Fibroblast of the aortic adventitia (primary cell): ENCODE measurements at regions not wholly inside any gene's neighbourhood (a gene's known extent, or its start where the extent isn't known, plus 50 kb on each side); places are given as distances from the start of the nearest gene placed in this dataset.

Source experiments
- DNase-seq: peaks from one replicate; pipeline ENCODE4 v3.0.0-alpha.2; 2010; ENCODE audit warnings: low read depth
- H3K4me3 ChIP-seq: 2 replicates; pipeline ENCODE4 v1.5.1; 2011; ENCODE audit warnings: low read depth, mild to moderate bottlenecking, control low read depth, low read length, moderate library complexity
- TF ChIP-seq, protein P1 (sequence below): IDR thresholded peaks from 2 replicates; pipeline ENCODE4 v1.5.1; 2011; ENCODE audit warnings: mild to moderate bottlenecking, low read length, control low read depth, inconsistent platforms; ENCODE audit not compliant: insufficient read depth

DNA sequence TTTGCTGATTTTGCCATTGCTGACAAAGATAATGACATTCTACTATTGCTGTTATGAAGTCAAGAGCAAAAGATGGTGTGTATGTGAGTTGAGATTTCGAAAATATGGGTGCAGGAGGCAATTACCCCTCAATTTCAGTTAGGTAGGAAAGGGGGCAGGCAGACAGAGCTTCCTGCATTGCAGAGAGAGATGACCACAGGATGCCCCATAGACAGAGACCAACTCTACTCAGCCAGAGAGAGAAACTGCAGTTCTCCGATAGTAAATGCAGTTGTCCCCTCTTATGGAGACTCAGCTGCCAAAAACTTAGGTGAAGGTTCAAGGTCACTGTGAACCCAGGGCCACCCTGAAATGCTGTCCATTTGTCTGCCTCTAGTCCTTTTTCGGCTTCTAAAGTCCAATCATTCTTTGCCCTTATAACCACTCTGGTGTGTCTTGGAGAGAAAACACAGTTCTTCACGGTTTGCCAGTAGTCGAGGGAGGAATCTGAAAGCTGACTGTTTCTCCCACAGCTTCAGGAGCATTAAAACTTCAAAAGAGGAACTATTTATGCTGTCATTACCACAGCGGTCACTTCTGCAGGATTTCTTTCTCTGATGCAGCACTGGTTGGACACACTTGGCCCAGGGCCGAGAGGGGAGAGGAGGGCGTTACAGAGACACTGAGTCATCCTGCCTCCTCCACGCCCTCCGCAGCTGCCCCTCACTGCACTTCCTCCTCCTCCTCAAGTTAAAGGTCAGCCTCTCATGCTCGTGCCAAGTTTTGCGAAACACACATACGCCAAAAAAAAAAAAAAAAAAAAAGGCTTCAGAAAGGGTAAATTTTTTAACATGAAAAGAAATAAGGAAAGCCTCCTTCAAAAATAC is 264.3 kb downstream of the FOXO1 start:
- TF ChIP-seq, protein P1, sequence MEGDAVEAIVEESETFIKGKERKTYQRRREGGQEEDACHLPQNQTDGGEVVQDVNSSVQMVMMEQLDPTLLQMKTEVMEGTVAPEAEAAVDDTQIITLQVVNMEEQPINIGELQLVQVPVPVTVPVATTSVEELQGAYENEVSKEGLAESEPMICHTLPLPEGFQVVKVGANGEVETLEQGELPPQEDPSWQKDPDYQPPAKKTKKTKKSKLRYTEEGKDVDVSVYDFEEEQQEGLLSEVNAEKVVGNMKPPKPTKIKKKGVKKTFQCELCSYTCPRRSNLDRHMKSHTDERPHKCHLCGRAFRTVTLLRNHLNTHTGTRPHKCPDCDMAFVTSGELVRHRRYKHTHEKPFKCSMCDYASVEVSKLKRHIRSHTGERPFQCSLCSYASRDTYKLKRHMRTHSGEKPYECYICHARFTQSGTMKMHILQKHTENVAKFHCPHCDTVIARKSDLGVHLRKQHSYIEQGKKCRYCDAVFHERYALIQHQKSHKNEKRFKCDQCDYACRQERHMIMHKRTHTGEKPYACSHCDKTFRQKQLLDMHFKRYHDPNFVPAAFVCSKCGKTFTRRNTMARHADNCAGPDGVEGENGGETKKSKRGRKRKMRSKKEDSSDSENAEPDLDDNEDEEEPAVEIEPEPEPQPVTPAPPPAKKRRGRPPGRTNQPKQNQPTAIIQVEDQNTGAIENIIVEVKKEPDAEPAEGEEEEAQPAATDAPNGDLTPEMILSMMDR = no peak
- DNase-seq = peak; percentile 96
- H3K4me3 ChIP-seq = peak overlapping the region; percentile 42

DNA sequence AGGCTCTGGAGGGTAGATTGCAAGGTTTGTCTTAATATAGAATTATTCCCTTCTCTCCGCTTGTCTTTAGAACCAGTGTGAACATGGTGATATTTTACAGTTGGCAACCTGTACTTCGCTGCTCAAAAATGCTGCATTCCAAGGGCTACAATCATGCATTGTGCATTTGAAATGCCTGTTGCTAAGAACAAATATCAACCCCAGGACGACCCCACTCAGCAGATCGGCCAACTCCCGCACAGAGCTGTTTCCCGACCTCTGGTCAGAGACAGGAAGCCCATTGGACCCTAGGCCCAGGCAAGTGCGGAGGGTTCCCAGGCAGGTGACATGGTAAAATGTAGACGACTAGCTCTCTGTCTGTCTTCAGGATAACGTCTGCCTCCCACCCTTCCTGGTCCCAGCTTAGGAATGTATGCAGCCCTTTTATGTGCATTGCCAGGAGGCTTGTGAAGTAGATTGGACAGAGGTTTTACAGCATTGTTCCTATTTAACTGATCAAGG is 263.5 kb downstream of the FOXO1 start:
- TF ChIP-seq, protein P1 = no peak
- DNase-seq = peak; percentile 79
- no peak overlapping the region for H3K4me3 ChIP-seq

DNA sequence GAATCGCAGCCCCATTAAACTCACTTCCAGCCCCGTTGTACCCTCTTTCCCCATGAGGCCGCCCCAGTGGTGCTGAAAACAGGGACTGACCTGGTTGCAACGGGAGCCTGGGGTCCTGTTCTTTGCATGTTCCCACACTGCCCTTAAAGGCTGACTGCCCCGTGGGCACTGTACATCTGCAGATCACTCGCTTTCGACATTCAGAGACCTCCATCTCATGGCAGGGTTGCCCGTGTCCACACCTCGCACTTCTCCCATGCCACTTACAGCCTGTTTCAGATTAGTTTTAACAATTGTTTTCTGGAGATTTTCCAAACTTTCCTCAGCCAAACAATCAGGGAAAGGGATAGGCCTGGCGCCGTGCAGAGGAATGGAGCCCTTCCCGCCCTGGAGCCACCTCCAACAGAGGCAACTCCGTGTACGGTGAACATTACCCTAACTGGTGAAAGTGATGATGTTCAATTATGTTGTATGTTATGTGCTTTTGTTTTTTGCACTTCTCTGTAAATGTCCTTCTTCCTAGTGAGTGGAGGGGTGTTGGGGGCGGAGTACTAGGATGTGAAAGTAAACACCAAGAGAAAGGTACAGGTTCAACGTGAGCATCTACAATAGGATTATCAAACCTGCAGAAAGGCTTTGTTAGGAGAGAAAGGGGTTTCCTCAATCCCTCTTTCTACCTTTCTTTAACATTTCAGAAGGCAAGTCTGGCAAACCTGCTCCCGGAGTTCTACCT is 262.8 kb downstream of the FOXO1 start:
- H3K4me3 ChIP-seq = no peak overlapping the region
- no peak for DNase-seq
- TF ChIP-seq, protein P1 = no peak

DNA sequence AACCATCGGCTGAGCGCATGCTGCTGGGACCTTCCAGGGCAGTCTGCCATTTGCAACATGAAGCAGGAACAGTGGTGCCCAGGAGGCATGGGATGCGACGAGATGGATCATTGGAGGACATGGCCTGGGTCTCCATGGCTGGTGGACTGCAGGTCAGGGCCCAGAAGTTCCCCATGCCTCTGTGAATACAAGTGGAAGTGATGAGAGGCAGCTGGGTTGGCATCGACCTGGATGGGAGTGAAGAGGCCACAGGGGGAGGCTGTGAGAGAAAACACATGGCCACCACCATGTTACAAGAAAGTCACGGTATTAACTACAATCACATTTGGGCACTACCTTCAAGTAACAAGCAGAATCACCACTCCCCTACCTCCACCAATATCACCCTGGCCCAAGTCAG is 262.0 kb downstream of the FOXO1 start:
- no peak overlapping the region for H3K4me3 ChIP-seq
- no peak for DNase-seq
- TF ChIP-seq, protein P1 = no peak

DNA sequence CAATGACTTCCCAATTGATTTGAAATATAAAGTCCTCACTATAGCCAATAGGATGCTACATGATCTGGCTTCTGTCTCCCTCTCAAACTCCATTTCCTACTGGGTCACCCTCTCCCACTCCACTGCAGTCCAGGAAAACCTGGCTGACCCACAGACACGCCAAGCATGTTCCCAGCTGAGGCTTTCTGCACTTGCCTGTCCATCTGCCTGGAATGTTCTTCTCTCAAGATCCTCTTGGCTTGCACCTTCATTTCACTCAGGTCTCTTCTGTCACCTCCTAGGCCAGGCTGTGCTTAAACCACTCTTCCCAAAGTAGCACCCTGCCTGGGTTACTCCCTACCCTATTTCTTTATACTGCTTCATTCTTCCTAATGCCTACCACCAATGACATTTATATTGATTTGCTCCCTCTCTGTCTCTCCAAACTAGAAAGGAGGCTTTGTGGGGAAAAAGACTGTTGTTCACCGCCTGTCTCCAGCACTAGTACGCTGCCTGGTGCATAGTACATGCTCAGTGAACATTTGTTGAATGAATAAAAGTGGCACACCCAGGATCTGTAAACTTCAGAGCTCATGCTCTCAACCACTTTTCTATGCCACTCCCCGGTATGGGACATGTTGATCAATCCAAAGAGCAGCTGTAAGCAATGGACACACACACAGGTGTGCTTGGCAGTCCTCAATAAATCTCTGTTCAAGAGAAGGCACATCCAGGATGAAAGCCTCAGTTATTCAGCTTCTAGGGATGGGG is 261.3 kb downstream of the FOXO1 start:
- no peak overlapping the region for H3K4me3 ChIP-seq
- TF ChIP-seq, protein P1 = no peak
- no peak for DNase-seq

DNA sequence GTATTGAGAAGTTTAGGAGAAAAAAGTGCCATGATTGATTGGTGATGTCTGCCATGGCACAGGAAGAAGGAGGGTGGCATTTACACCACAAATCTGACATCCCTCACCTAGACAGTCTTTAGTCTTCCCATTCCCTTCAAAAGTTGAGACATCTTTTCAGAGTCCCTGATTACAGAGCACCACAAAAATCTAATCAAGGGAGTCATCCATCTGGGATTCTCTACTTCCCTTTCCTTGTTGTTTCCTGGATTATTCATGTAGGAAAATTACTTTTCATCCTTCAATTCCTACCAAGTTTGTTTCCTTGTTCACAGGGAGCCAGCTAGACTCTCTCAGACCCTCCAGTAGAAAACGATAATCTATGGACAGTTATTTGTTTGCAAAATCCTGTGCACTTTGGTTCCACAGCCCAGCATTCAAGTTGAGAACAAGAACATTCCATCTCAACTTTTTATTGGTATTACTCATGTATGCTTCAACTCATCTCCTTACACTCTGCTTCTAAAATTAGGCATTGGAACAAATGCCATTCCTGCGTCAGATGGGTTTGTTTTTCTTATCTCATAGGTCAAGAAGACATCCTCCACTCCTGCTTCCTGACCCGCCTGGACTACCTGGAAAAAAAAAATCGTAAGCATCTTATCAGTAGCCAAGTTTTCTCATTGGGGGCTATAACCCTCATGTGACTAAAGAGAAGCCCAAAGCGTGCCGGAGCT is 259.9 kb downstream of the FOXO1 start:
- TF ChIP-seq, protein P1 = no peak
- peak; percentile 63 for DNase-seq
- H3K4me3 ChIP-seq = no peak overlapping the region
